NCI-H2107 treated with DMSO at 0.1 percent for 48 hours (cell line): ENCODE measurements at regions not wholly inside any gene's neighbourhood (a gene's known extent, or its start where the extent isn't known, plus 50 kb on each side); places are given as distances from the start of the nearest gene placed in this dataset.
"Not testable (repeated sequence)": the region's sequence is repeated elsewhere in the genome, so short reads cannot be mapped to it uniquely, and the experiment has no call there.

Experiments used
- DNase-seq: peaks from one replicate; lab custom pipeline; 2025; ENCODE audit not compliant: unreplicated experiment; lab: John Stamatoyannopoulos, UW

- no peak for DNase-seq
Observed at GRCh38 chrX:50967736-50968135, 57.2 kb downstream of the BMP15 start.

GRCh38 chrX:50968871-50969635 lies 58.5 kb downstream of the BMP15 start:
- DNase-seq: not testable (repeated sequence)

GRCh38 chrX:50971395-50971794 lies 60.9 kb downstream of the BMP15 start:
- DNase-seq: no peak

- no peak for DNase-seq
Observed at GRCh38 chrX:50973199-50973598, 62.7 kb downstream of the BMP15 start.

- no peak for DNase-seq
Observed at GRCh38 chrX:50978920-50979682, 68.6 kb downstream of the BMP15 start.

- DNase-seq: no peak
Observed at GRCh38 chrX:50980251-50980650, 69.7 kb downstream of the BMP15 start.

GRCh38 chrX:50988649-50989048 lies 78.1 kb downstream of the BMP15 start:
- DNase-seq: no peak

- no peak for DNase-seq
Observed at GRCh38 chrX:50996930-50997329, 86.4 kb downstream of the BMP15 start.

GRCh38 chrX:51000384-51000783 lies 89.8 kb downstream of the BMP15 start:
- not testable (repeated sequence) for DNase-seq

- DNase-seq: not testable (repeated sequence)
Observed at GRCh38 chrX:51001733-51002632, 91.4 kb downstream of the BMP15 start.

- no peak for DNase-seq
Observed at GRCh38 chrX:51006064-51006463, 95.5 kb downstream of the BMP15 start.

GRCh38 chrX:51024106-51024696 lies 113.7 kb downstream of the BMP15 start:
- no peak for DNase-seq

GRCh38 chrX:51026862-51027261 lies 116.3 kb downstream of the BMP15 start:
- DNase-seq: no peak

- no peak for DNase-seq
Observed at GRCh38 chrX:51035746-51036145, 125.2 kb downstream of the BMP15 start.

GRCh38 chrX:51047950-51048349 lies 137.4 kb downstream of the BMP15 start:
- no peak for DNase-seq

GRCh38 chrX:51053741-51054140 lies 143.2 kb downstream of the BMP15 start:
- no peak for DNase-seq

- DNase-seq: no peak
Observed at GRCh38 chrX:51098046-51098445, 187.5 kb downstream of the BMP15 start.

- DNase-seq: not testable (repeated sequence)
Observed at GRCh38 chrX:51119058-51119926, 208.8 kb downstream of the BMP15 start.

- DNase-seq: not testable (repeated sequence)
Observed at GRCh38 chrX:51125743-51126142, 206.9 kb upstream of the NUDT10 start.
